ENCODE measurements at regions not wholly inside any gene's neighbourhood (a gene's known extent, or its start where the extent isn't known, plus 50 kb on each side); places are given as distances from the start of the nearest gene placed in this dataset.
A peak's percentile ranks its signal among the peaks of the same experiment; 100 is the strongest.

DNA sequence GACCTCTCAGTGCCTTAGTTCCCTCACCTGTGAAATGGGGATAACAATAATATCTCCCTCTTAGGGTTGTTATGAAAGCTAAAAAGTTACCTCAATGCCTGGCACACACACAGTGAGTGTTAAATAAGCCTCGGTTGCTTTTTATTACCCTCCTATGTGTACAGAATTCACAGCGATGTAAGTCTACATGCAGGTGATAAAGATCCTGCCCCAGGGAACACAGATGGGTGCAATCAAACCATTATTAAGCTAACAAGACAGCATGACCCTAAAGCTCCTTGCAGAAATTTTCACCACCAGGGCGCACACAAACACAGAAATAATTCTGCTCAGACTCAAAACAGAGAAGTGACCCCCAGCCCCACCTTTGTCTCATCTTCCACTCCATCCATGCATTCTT, 261.9 kb downstream of the SNX10 start:
- no peak for DNase-seq (ENCODE audit: low spot score)

DNA sequence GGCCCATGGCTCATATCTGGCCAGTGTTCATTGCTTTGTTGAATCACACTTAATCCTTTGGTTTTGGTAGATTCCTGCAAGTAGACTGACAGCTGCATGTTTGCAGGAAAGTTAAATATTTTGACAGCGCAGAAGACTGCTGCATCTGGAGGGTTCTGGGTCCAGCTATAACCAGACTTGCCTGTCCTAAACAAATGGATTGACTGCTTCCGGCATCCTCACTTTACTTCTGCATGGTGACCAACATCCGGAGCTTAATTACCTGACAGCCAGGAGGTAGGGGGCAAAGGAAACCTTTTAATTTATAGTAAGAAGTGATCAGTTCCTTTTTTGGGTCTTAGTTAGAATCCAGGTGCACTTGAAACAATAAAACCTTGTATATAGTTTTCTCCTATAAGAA, 263.3 kb downstream of the SNX10 start:
- DNase-seq (ENCODE audit: low spot score), result no peak

- DNase-seq (ENCODE audit: low spot score), result peak; percentile 37
Observed at GRCh38 chr7:26556061-26556881, 264.6 kb downstream of the SNX10 start.

- DNase-seq (ENCODE audit: low spot score), result no peak
Observed at GRCh38 chr7:26560526-26561256, 269.0 kb downstream of the SNX10 start.

- DNase-seq (ENCODE audit: low spot score), result no peak
Observed at GRCh38 chr7:26562841-26563240, 271.2 kb downstream of the SNX10 start.

- DNase-seq (ENCODE audit: low spot score), result no peak
Observed at GRCh38 chr7:26563406-26563805, 271.7 kb downstream of the SNX10 start.

DNA sequence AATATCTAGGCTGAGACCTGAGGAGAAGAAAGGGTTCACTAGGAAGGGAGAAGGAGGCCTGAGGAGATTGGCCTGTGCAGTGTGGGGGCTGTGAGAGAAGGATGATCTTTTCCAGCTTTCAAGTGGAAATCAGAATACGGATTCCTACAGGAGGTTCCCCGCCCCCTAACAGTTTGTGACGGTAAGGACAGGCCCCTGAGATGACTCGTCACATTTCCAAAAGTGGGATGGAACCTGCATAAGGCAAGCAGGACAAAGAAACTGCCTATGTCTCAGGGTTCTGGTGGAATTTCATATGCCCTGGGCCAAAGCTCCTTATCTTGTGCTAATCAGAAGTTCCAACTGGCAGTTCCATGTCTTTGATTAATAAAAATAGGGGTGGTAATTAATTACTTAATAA, 275.6 kb downstream of the SNX10 start:
- DNase-seq (ENCODE audit: low spot score), result no peak

- DNase-seq (ENCODE audit: low spot score), result no peak
Observed at GRCh38 chr7:26574476-26574875, 282.8 kb downstream of the SNX10 start.

- no peak for DNase-seq (ENCODE audit: low spot score)
Observed at GRCh38 chr7:26580064-26580591, 284.3 kb downstream of the SKAP2 start.

GRCh38 chr7:26580711-26581110, 283.7 kb downstream of the SKAP2 start:
- DNase-seq (ENCODE audit: low spot score), result no peak

DNA sequence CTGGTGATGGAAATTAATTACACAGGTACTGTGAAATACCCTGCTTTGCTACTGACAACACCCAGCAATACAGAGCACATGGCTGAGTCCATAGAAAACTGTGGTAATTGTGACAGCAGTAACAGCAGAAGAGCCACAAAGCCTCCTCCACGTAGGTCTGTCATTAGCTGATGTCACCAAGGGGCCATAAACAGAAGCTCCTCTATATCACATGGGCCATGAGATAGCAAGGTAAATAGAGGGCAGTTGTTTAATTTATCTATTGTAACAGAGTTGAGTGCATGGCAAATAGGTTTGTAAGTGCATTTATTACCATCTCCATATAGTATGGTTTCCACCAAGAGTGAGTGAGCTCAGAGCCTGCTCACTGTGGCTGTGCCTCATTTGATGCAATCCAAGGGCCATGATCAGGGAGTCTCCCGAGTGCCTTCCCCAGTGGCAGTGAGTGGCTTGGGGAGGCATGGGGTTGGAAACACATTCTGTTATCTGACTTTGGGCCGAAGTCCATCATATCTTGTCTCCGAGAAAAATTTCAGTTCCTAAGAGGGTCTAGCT, 281.2 kb downstream of the SKAP2 start:
- no peak for DNase-seq (ENCODE audit: low spot score)

- no peak for DNase-seq (ENCODE audit: low spot score)
Observed at GRCh38 chr7:26584326-26584725, 280.1 kb downstream of the SKAP2 start.

GRCh38 chr7:26584987-26585665, 279.3 kb downstream of the SKAP2 start:
- no peak for DNase-seq (ENCODE audit: low spot score)

GRCh38 chr7:26587536-26587935, 276.9 kb downstream of the SKAP2 start:
- DNase-seq (ENCODE audit: low spot score), result no peak

DNA sequence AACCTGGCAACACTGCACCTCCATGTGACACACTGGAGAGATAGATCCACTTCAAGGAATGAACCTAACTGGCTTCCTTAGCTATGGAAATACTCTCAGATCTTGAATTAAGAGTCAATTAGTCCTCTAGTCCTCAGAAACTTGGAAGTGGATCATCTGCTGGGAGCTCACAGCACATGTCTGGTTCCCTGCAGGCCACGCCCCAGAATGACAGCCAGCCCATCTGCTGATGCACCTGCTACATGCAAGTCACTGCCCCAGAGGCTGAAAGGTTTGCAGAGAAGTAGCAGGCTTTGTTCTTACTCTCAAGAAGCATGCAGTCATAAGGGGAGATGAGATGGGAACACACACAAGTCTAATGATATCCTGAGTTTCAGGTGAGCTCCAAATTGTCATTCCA, 275.9 kb downstream of the SKAP2 start:
- DNase-seq (ENCODE audit: low spot score), result no peak

DNA sequence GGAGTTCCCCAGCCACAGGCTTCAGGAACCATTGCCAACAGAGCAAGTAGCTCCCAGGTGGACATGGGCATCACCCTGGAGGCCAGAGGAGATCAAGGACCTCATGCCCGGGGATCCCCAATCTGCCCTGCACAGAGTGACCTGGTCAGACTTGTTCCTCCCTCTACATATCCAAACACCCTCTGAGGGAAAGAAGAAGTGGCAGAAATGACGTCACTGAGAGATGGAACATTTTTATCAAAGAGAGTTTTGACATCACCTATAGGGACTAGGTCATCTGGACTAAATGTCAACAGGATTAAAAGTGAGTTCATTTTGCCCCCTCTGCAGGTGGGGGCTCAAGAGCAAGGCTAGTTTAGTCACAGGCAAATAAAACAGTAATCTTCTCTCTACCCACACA, 273.7 kb downstream of the SKAP2 start:
- DNase-seq (ENCODE audit: low spot score), result no peak

DNA sequence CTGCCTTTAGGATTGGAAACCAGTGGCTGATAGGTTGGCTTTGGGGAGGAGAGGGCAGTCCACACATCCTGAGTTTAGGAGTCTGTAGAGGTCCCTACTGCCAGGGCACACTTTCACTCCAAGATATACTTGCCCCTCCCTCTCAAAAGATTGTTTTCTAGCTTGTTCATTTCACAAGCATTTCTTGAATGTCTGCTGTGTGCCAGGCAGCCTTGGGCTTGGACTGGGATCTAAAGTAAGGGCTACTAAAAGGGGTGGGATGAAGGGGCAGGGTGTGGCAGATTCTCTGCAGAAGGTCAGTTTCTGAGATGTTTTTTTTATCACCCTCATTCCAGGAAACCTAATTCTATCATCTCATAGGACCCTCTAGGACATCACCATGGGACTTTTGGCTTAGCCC, 272.4 kb downstream of the SKAP2 start:
- DNase-seq (ENCODE audit: low spot score), result no peak

DNA sequence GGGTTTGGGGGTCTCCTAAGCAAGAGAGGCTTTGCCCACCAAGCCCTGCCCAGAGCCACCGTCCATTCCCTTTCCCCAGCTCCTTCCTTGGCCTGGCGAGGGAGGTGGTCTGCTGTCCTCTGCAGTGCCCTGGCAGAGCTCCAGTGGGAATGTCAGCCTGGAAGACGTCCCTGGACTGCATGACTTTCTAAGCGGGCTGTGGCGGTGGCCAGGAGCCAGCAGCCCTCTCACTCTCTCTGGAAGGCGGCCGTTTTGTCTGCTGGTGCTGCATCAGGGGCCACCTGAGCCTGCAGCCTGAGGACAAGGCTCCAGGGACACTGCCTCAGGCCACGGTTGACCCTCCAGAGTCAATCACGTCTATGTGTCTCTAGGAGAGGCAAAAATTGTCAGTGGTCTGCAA, 271.0 kb downstream of the SKAP2 start:
- DNase-seq (ENCODE audit: low spot score), result no peak

GRCh38 chr7:26593896-26594295, 270.5 kb downstream of the SKAP2 start:
- DNase-seq (ENCODE audit: low spot score), result no peak

DNA sequence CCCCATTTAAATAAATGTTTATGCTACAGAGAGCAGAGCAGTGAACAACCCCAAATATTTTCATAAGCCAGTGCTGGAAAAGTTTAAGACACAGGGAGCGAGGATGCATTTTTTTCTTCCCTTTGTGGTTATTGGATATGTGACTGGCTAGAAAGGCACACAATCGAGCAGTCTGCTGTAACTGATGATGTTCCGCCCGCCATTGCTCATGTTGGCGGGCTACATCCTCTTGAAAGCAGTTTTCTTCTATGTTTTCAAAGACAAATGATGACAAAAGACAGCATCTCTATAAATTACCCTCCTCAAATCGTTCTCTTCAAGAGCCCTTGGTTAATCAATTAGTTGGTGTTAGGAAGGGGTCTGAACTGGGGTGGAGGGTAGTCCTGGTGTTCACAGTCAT, 269.8 kb downstream of the SKAP2 start:
- no peak for DNase-seq (ENCODE audit: low spot score)

DNA sequence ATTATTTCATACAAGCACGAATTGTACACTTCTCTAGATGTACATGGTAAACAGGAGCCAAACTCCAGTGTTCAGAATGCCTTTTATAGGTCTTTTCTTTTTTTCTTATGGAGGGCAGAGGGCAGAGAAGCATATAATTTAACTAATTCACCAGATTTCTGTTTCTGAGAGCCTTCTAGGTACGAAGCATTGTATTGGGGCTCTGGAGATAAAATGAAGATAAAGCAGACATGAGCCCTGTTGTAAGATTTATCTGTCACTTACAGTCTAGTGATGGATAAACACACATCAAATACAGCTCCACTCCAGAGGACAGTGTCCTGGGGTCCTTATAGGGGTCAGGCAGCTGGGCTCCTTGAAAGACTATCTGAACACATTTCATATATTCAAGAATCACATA, 265.5 kb downstream of the SKAP2 start:
- no peak for DNase-seq (ENCODE audit: low spot score)

GRCh38 chr7:26599982-26600381, 264.4 kb downstream of the SKAP2 start:
- DNase-seq (ENCODE audit: low spot score), result no peak

All from pons (tissue), 1 donor.